H1 (cell line): ENCODE measurements at regions not wholly inside any gene's neighbourhood (a gene's known extent, or its start where the extent isn't known, plus 50 kb on each side); places are given as distances from the start of the nearest gene placed in this dataset.

Experiments used
- CTCF ChIA-PET: fragments of 300-600 bp; sonication (Branson Sonifier 250); formaldehyde crosslinking; loops from one replicate; lab custom pipeline; 2021; ENCODE audit not compliant: partially characterized antibody; lab: Charles Lee
- POLR2A ChIA-PET: fragments of 300-600 bp; sonication (Branson Sonifier 250); formaldehyde crosslinking; loops from one replicate; lab custom pipeline; 2021; ENCODE audit warnings: inconsistent platforms; ENCODE audit not compliant: partially characterized antibody; lab: Charles Lee
- DNase-seq, 2 experiments: peaks; one replicate each; pipeline versions ENCODE4 v3.0.0 to v3.0.0-alpha.2; 2010 to 2022; ENCODE audit warnings: low spot score in 2 of 2, low read depth in 1 of 2, mixed read lengths in 1 of 2
- FAIRE-seq: peaks from 2 replicates; lab custom pipeline; 2011; peaks lifted over from hg19 to GRCh38; lab: Jason Lieb, UNC
- H2AFZ ChIP-seq: 2 replicates; pipeline ENCODE4 v1.8.1; 2012; ENCODE audit warnings: low read length, inconsistent platforms
- H2AK5ac ChIP-seq: 2 replicates; pipeline ENCODE4 v1.6.1; 2013; ENCODE audit warnings: low read depth, low read length
- H2BK120ac ChIP-seq: replicated peaks from 2 replicates; pipeline ENCODE3; 2013; ENCODE audit warnings: low read depth, low read length, inconsistent platforms
- H2BK12ac ChIP-seq: 2 replicates; pipeline ENCODE4 v1.6.1; 2013; ENCODE audit warnings: low read depth, low read length
- H2BK15ac ChIP-seq: 2 replicates; pipeline ENCODE4 v1.6.1; 2013; ENCODE audit warnings: low read length
- H2BK20ac ChIP-seq: 2 replicates; pipeline ENCODE4 v1.6.1; 2013; ENCODE audit warnings: low read length
- H2BK5ac ChIP-seq: 2 replicates; pipeline ENCODE4 v1.6.1; 2013; ENCODE audit warnings: low read depth, low read length
- H3K14ac ChIP-seq: 2 replicates; pipeline ENCODE4 v1.6.1; 2013; ENCODE audit warnings: inconsistent platforms; ENCODE audit not compliant: insufficient read length
- H3K18ac ChIP-seq: 2 replicates; pipeline ENCODE4 v1.6.1; 2013; ENCODE audit warnings: low read length; ENCODE audit errors: extremely low read depth
- H3K23ac ChIP-seq: 2 replicates; pipeline ENCODE4 v1.6.1; 2013; ENCODE audit warnings: inconsistent platforms; ENCODE audit not compliant: insufficient read length
- H3K23me2 ChIP-seq: 2 replicates; pipeline ENCODE4 v1.6.1; 2013; ENCODE audit warnings: low read depth, low read length
- H3K27ac ChIP-seq: 2 replicates; pipeline ENCODE4 v1.6.1; 2011; ENCODE audit warnings: low read depth, low read length, inconsistent platforms
- H3K27me3 ChIP-seq, 4 experiments: replicated peaks in 1 of 4; 1 replicate in 1 of 4; 2 replicates in 3 of 4; pipeline versions ENCODE4 v1.6.1 to v1.8.1; 2011 to 2013; ENCODE audit warnings: low read length in 3 of 4, mild to moderate bottlenecking in 3 of 4, inconsistent platforms in 2 of 4, mixed read lengths in 2 of 4, moderate library complexity in 1 of 4; ENCODE audit not compliant: control insufficient read depth in 3 of 4, insufficient read depth in 3 of 4; ENCODE audit errors: extremely low read depth in 1 of 4
- H3K36me3 ChIP-seq, 4 experiments: 2 replicates each; pipeline versions ENCODE4 v1.6.1 to v1.8.1; 2011 to 2013; ENCODE audit warnings: mild to moderate bottlenecking in 4 of 4, low read length in 3 of 4, moderate library complexity in 2 of 4, control low read depth in 1 of 4, inconsistent platforms in 1 of 4; ENCODE audit not compliant: insufficient read depth in 4 of 4, control insufficient read depth in 2 of 4
- H3K4ac ChIP-seq: replicated peaks from 2 replicates; pipeline ENCODE3; 2013; ENCODE audit warnings: low read length, low read depth, mixed read lengths, inconsistent platforms; ENCODE audit not compliant: insufficient read length
- H3K4me1 ChIP-seq, 4 experiments: replicated peaks in 1 of 4; 1 replicate in 1 of 4; 2 replicates in 3 of 4; pipeline versions ENCODE4 v1.6.1 to v1.8.1; 2011 to 2013; ENCODE audit warnings: low read length in 3 of 4, inconsistent platforms in 2 of 4, mixed read lengths in 1 of 4; ENCODE audit not compliant: insufficient read depth in 4 of 4, control insufficient read depth in 3 of 4
- H3K4me2 ChIP-seq, 2 experiments: 2 replicates each; pipeline versions ENCODE4 v1.6.1 to v1.8.1; 2011 to 2013; ENCODE audit warnings: low read depth in 2 of 2, low read length in 2 of 2, control low read depth in 1 of 2, inconsistent platforms in 1 of 2, mild to moderate bottlenecking in 1 of 2; ENCODE audit not compliant: insufficient read depth in 1 of 2
- H3K4me3 ChIP-seq, 4 experiments: fragments of 200-600, 300-600 bp in 1 of 4; sonication (generic), shearing (Covaris generic), sonication (Bioruptor Twin) in 1 of 4; 2 replicates each; pipeline versions ENCODE4 v1.5.1 to v1.8.1; 2011 to 2016; ENCODE audit warnings: low read length in 4 of 4, low read depth in 3 of 4, control low read depth in 2 of 4, inconsistent platforms in 2 of 4, mild to moderate bottlenecking in 2 of 4, mixed read lengths in 1 of 4, moderate library complexity in 1 of 4; ENCODE audit not compliant: insufficient read depth in 2 of 4; ENCODE audit errors: extremely low read depth in 1 of 4
- H3K56ac ChIP-seq: replicated peaks from 2 replicates; pipeline ENCODE3; 2013; ENCODE audit warnings: low read depth, mild to moderate bottlenecking, mixed read lengths, low read length, inconsistent platforms; ENCODE audit not compliant: insufficient read length
- H3K79me1 ChIP-seq: 2 replicates; pipeline ENCODE4 v1.6.1; 2013; ENCODE audit warnings: low read depth, low read length, control low read depth
- H3K79me2 ChIP-seq, 2 experiments: 2 replicates each; pipeline versions ENCODE4 v1.6.1 to v1.8.1; 2012 to 2013; ENCODE audit warnings: low read length in 2 of 2, mild to moderate bottlenecking in 2 of 2, inconsistent platforms in 1 of 2; ENCODE audit not compliant: insufficient read depth in 2 of 2, control insufficient read depth in 1 of 2
- H3K9ac ChIP-seq, 4 experiments: replicated peaks in 1 of 4; 1 replicate in 1 of 4; 2 replicates in 3 of 4; pipeline versions ENCODE4 v1.6.1 to v1.8.1; 2011 to 2013; ENCODE audit warnings: low read depth in 3 of 4, low read length in 3 of 4, control low read depth in 2 of 4, mild to moderate bottlenecking in 2 of 4, moderate library complexity in 2 of 4, inconsistent platforms in 1 of 4; ENCODE audit errors: extremely low read depth in 1 of 4
- H3K9me3 ChIP-seq, 2 experiments: 2 replicates each; pipeline versions ENCODE4 v1.6.1 to v1.8.1; 2012 to 2013; ENCODE audit warnings: mild to moderate bottlenecking in 2 of 2, moderate library complexity in 2 of 2, control low read depth in 1 of 2, inconsistent platforms in 1 of 2, low read depth in 1 of 2, low read length in 1 of 2, mixed read lengths in 1 of 2; ENCODE audit not compliant: insufficient read depth in 2 of 2
- H4K20me1 ChIP-seq, 2 experiments: replicated peaks in 1 of 2; 2 replicates each; pipeline versions ENCODE3 to v1.8.1; 2011 to 2013; ENCODE audit warnings: inconsistent platforms in 2 of 2, low read length in 2 of 2, mild to moderate bottlenecking in 1 of 2; ENCODE audit not compliant: insufficient read depth in 2 of 2, control insufficient read depth in 1 of 2
- H4K5ac ChIP-seq: 2 replicates; pipeline ENCODE4 v1.6.1; 2013; ENCODE audit warnings: low read length, low read depth, mixed read lengths, inconsistent platforms; ENCODE audit not compliant: insufficient read length
- H4K8ac ChIP-seq: 2 replicates; pipeline ENCODE4 v1.8.0; 2013; ENCODE audit warnings: mild to moderate bottlenecking, moderate library complexity, low read length, inconsistent platforms; ENCODE audit not compliant: insufficient read depth; ENCODE audit errors: extremely low read depth
- H4K91ac ChIP-seq: replicated peaks from 2 replicates; pipeline ENCODE3; 2013; ENCODE audit warnings: low read length, mixed read lengths, inconsistent platforms; ENCODE audit not compliant: insufficient read length
- BACH1 ChIP-seq: IDR thresholded peaks from 2 replicates; pipeline ENCODE4 v1.6.1; 2012; ENCODE audit warnings: low read length, improper control_type of control experiment
- RXRA ChIP-seq: IDR thresholded peaks from 2 replicates; pipeline ENCODE4 v1.6.1; 2011; ENCODE audit warnings: low read depth, mild to moderate bottlenecking, low read length, moderate library complexity; ENCODE audit not compliant: insufficient read depth
- WGBS, 2 experiments: shearing (Covaris generic) in 1 of 2; methylation state at CpG; one replicate each; pipeline versions ENCODE4 v1.1.6 to v1.1.7; 2013 to 2015; ENCODE audit warnings: low lambda C conversion rate in 2 of 2, mixed read lengths in 2 of 2, inconsistent platforms in 1 of 2, low coverage in 1 of 2, missing lambda C conversion rate in 1 of 2; ENCODE audit not compliant: insufficient replicate concordance in 2 of 2, insufficient coverage in 1 of 2, insufficient read length in 1 of 2; ENCODE audit errors: extremely low coverage in 1 of 2, missing lambda C conversion rate in 1 of 2; 5-methylcytosine and 5-hydroxymethylcytosine counted together

GRCh38 chr1:177798614-177799013 is 171.2 kb downstream of the SEC16B start:
- no peaks in the 10 kb centered on the region for H3K27me3 ChIP-seq
- no peak overlapping the region for H2BK5ac ChIP-seq
- no peaks in the 10 kb centered on the region for H3K79me2 ChIP-seq
- no peak overlapping the region for H4K5ac ChIP-seq
- H3K9me3 ChIP-seq: peaks cover 0 to 2% of the 10 kb centered on the region in 2 experiments; a peak in 1 of 4 replicates
- no peaks in the 10 kb centered on the region for H3K36me3 ChIP-seq
- H3K4ac ChIP-seq: no peak overlapping the region
- no peak overlapping the region for H3K23ac ChIP-seq
- H2BK12ac ChIP-seq: no peak overlapping the region
- no peak overlapping the region for H3K56ac ChIP-seq
- DNase-seq: no peak
- no peak overlapping the region for H3K18ac ChIP-seq
- H4K8ac ChIP-seq: no peak overlapping the region
- H3K4me1 ChIP-seq: peaks cover 0 to 21% (median 5%) of the 10 kb centered on the region in 4 experiments; a peak in 5 of 7 replicates
- no peaks in the 10 kb centered on the region for H3K79me1 ChIP-seq
- FAIRE-seq: no peak
- H2AFZ ChIP-seq: no peak overlapping the region
- TF ChIP-seq BACH1 (0 out of 2 replicates have a peak, but pooled peaks have one; percentile 23), RXRA (no peak)
- TF ChIP-seq, all 59 proteins: peak for 1
- Histone ChIP-seq H3K9ac (no peak overlapping the region), H3K14ac (no peak overlapping the region), H4K20me1 (no peaks in the 10 kb centered on the region), H3K23me2 (no peaks in the 10 kb centered on the region), H2BK120ac (no peak overlapping the region), H3K4me2 (no peak overlapping the region), H3K27ac (no peak overlapping the region), H2BK15ac (no peak overlapping the region), H2BK20ac (no peak overlapping the region), H3K4me3 (no peak overlapping the region), H2AK5ac (no peak overlapping the region), H4K91ac (no peak overlapping the region)
- WGBS, 2 experiments: 78% methylated on average over 3 of the region's 3 CpGs; no CpG with 5 or more reads in 1 of the 2 experiments
- ChIA-PET CTCF (interaction anchor here (0.9 to 2.3 kb wide), 5 partner anchors 7 to 147 kb away, joined by 3 to 9 read pairs (median 5); no protein-coding TSS in a partner anchor), POLR2A (no interaction called here)
